DOHH2 (cell line): ENCODE measurements at regions not wholly inside any gene's neighbourhood (a gene's known extent, or its start where the extent isn't known, plus 50 kb on each side); places are given as distances from the start of the nearest gene placed in this dataset.

Experiments
- H3F3A ChIP-seq: fragments of 200-600 bp; sonication (generic), shearing (Covaris generic); 2 replicates; pipeline ENCODE4 v1.6.0; 2016; ENCODE audit warnings: antibody characterized with exemption, mild to moderate bottlenecking; ENCODE audit not compliant: control insufficient read depth, insufficient read depth
- H3K27ac ChIP-seq: fragments of 200-600 bp; sonication (generic); 2 replicates; pipeline ENCODE4 v1.5.1; 2014; ENCODE audit warnings: low read depth, mild to moderate bottlenecking, low read length, moderate library complexity
- H3K27me3 ChIP-seq: fragments of 200-600 bp; sonication (generic); 2 replicates; pipeline ENCODE4 v1.6.1; 2014; ENCODE audit warnings: mild to moderate bottlenecking, low read length, mixed read lengths; ENCODE audit not compliant: control insufficient read depth
- H3K36me3 ChIP-seq: fragments of 200-600 bp; sonication (generic); 2 replicates; pipeline ENCODE4 v1.6.1; 2014; ENCODE audit warnings: mild to moderate bottlenecking, low read length, moderate library complexity, mixed read lengths; ENCODE audit not compliant: control insufficient read depth
- H3K4me1 ChIP-seq: fragments of 200-600 bp; sonication (generic); 2 replicates; pipeline ENCODE4 v1.6.1; 2014; ENCODE audit warnings: mild to moderate bottlenecking, low read length, mixed read lengths; ENCODE audit not compliant: control insufficient read depth
- H3K4me2 ChIP-seq: fragments of 200-600 bp; sonication (generic); 2 replicates; pipeline ENCODE4 v1.6.0; 2014; ENCODE audit warnings: mild to moderate bottlenecking, low read length, moderate library complexity
- H3K4me3 ChIP-seq: fragments of 200-600 bp; sonication (generic); 2 replicates; pipeline ENCODE4 v1.5.1; 2014; ENCODE audit warnings: mild to moderate bottlenecking, low read length, mixed read lengths
- H3K79me2 ChIP-seq: fragments of 200-600 bp; sonication (generic); 2 replicates; pipeline ENCODE4 v1.6.1; 2014; ENCODE audit warnings: mild to moderate bottlenecking, low read length, mixed read lengths; ENCODE audit not compliant: control insufficient read depth
- H3K9me2 ChIP-seq: fragments of 200-600 bp; sonication (generic); replicated peaks from 2 replicates; pipeline ENCODE4 v1.6.1; 2014; ENCODE audit warnings: mild to moderate bottlenecking, low read length, mixed read lengths; ENCODE audit not compliant: control insufficient read depth
- H3K9me3 ChIP-seq: fragments of 200-600 bp; sonication (generic); 2 replicates; pipeline ENCODE4 v1.6.1; 2014; ENCODE audit warnings: antibody characterized with exemption, low read length, mixed read lengths; ENCODE audit not compliant: control insufficient read depth, insufficient read depth
- H4K20me1 ChIP-seq: fragments of 200-600 bp; sonication (generic); 2 replicates; pipeline ENCODE4 v1.6.0; 2014; ENCODE audit warnings: low read depth, mild to moderate bottlenecking, antibody characterized with exemption, low read length, moderate library complexity; ENCODE audit not compliant: control insufficient read depth, insufficient read depth
- CTCF ChIP-seq: fragments of 200-600 bp; sonication (generic); IDR thresholded peaks from one replicate; pipeline ENCODE4 v1.5.1; 2014; ENCODE audit warnings: antibody characterized with exemption, mild to moderate bottlenecking, low read depth, low read length; ENCODE audit not compliant: poor library complexity, severe bottlenecking
- EZH2phosphoT487 ChIP-seq: fragments of 200-600 bp; sonication (generic); IDR thresholded peaks from 2 replicates; pipeline ENCODE4 v1.6.1; 2017; ENCODE audit warnings: borderline replicate concordance, mild to moderate bottlenecking, antibody characterized with exemption, low read length, moderate library complexity, mixed read lengths

DNA sequence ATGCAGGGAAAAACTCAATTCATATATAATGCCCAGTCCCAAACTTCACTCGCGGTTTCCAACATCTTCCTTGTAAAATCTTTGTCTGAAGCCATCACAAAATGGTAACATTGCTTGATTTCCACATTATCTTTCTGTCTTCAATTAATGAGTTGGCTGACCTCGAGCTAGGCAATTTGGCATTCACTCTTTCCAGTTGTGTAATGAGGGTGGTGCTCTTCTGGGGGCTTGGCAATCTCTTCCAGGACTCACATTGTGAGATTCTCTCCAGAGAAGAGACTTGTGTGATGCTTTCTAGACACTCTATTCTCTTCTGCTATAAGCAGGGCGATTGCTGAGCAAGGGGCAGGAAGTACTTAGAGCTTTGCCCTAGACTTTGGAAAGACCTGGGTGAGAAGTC, 179.5 kb downstream of the JCAD start:
- Histone ChIP-seq H3K4me1 (no peaks in the 10 kb centered on the region), H3K4me2 (no peak overlapping the region), H3K9me2 (no peaks in the 10 kb centered on the region), H3K27ac (no peak overlapping the region), H3K36me3 (no peaks in the 10 kb centered on the region), H3K27me3 (no peaks in the 10 kb centered on the region), H3K79me2 (no peaks in the 10 kb centered on the region), H3F3A (no peaks in the 10 kb centered on the region), H3K9me3 (no peaks in the 10 kb centered on the region), H3K4me3 (no peak overlapping the region), H4K20me1 (no peaks in the 10 kb centered on the region)
- no peak for TF ChIP-seq EZH2phosphoT487
- TF ChIP-seq CTCF, result no peak

DNA sequence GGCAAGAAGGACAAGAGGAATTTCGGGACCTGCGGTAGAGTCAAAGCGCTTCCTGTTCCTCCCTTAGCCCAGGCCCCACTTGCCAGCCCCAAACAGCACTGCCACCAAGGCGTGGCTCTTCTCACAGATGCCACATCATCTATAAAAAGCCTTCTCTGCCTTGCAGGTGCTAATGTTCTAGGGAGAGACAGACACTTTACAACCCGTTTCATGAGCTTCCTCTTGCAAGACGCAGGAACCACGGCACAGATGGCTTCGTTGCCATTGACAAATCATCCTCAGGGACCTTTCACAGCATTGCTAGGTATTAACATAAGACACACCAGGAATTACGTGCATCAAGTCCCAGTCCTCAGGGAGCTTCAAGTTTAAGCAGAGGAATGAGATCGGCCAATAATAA, 180.9 kb downstream of the JCAD start:
- H3K9me3 ChIP-seq, result no peaks in the 10 kb centered on the region
- no peaks in the 10 kb centered on the region for H3K36me3 ChIP-seq
- no peaks in the 10 kb centered on the region for H3K27me3 ChIP-seq
- no peaks in the 10 kb centered on the region for H3K79me2 ChIP-seq
- H4K20me1 ChIP-seq, result no peaks in the 10 kb centered on the region
- H3F3A ChIP-seq, result no peaks in the 10 kb centered on the region
- no peak for TF ChIP-seq CTCF
- TF ChIP-seq EZH2phosphoT487, result no peak
- H3K9me2 ChIP-seq, result no peaks in the 10 kb centered on the region
- H3K4me1 ChIP-seq, result no peaks in the 10 kb centered on the region
- H3K4me2 ChIP-seq, result no peak overlapping the region
- no peak overlapping the region for H3K4me3 ChIP-seq
- no peak overlapping the region for H3K27ac ChIP-seq

DNA sequence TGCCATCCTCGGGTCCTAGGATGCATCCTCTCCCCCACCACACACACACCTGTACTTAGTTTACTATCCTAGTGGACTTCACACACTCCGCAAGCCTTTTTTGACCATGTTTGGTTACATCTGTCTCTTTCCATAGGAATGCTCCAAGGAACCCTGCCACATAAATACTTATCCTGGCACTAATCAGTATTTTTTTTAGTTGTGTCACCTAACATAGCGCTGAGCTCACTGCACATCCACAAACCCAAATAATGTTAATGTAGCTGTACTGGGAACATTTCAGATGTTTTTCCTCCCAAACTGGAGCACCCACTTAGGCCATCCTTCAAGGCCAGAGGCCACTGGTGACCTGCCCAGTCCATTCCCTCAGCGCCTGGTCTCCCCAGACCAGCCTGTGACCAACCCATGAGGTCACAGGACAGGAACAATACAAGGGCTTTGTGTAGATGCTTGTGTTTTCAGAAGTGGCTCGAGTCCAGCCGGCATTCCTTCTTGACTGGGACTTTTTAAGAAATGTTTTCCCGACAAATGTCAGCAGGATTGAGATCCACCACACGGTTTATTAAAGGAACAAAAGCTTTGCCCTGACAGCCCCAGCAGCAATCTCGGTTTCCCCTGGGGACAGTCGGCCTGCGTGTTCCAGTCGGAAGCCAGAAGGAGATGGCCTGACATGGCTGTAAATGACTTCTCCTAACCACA, 181.4 kb downstream of the JCAD start:
- Histone ChIP-seq H3K36me3 (no peaks in the 10 kb centered on the region), H3K4me1 (no peaks in the 10 kb centered on the region), H3K9me2 (no peaks in the 10 kb centered on the region), H3K79me2 (no peaks in the 10 kb centered on the region), H3K27ac (no peak overlapping the region), H3K4me3 (no peak overlapping the region), H3K27me3 (no peaks in the 10 kb centered on the region), H3F3A (no peaks in the 10 kb centered on the region), H3K9me3 (no peaks in the 10 kb centered on the region), H3K4me2 (no peak overlapping the region), H4K20me1 (no peaks in the 10 kb centered on the region)
- TF ChIP-seq EZH2phosphoT487 (no peak), CTCF (no peak)
